ENCODE measurements at regions not wholly inside any gene's neighbourhood (a gene's known extent, or its start where the extent isn't known, plus 50 kb on each side); places are given as distances from the start of the nearest gene placed in this dataset.

DNA sequence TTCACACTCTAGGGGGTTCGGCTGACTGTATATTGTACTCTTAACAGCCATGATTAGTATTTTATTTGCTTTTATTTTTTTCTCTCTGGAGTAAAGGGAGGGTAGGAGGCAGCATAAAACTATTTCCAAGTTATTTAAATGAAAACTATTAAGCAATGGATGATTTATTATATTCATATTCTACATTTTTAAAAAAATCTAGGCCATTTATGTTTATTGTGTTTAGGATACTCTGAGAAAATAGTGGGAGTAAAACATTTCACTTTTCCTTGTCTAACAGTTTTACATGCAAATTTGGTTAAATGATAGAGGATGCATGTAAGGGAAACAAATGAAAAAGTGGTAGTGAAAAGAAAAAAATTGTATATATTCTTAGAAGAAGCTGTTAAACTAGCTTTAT is 276.3 kb downstream of the GAS1 start:
- Histone ChIP-seq H3K4me3 (replicated peaks in 1 of 3; ENCODE audit: insufficient read depth in 1 of 3, low read depth in 2 of 3, low read length in 3 of 3) (no peak overlapping the region), H3K4me1 (ENCODE audit: insufficient read depth, low read length) (no peaks in the 10 kb centered on the region), H4K20me1 (ENCODE audit: insufficient read depth, low read length) (no peaks in the 10 kb centered on the region), H3K27ac (ENCODE audit: extremely low read length, insufficient read depth, low read length) (no peak overlapping the region), H3K27me3 (ENCODE audit: control insufficient read depth in 1 of 2, insufficient read depth in 2 of 2, low read length in 2 of 2) (peaks cover 1 to 3% of the 10 kb centered on the region in 2 experiments; a peak in 2 of 5 replicates), H3K9me3 (ENCODE audit: low read length) (no peaks in the 10 kb centered on the region), H3K9ac (ENCODE audit: insufficient read depth, low read depth, low read length) (no peak overlapping the region), H3K4me2 (ENCODE audit: low read depth, low read length) (no peak overlapping the region), H3K36me3 (replicated peaks in 1 of 2; ENCODE audit: control insufficient read depth in 1 of 2, insufficient read depth in 2 of 2, low read length in 2 of 2) (no peaks in the 10 kb centered on the region), H2AFZ (ENCODE audit: low read length) (no peak overlapping the region), H3K79me2 (ENCODE audit: insufficient read depth, low read length) (no peaks in the 10 kb centered on the region)
- ChIA-PET CTCF (ENCODE audit: low intra/inter-chr PET ratio, low total read pairs) (no interaction called here), POLR2A (no interaction called here)
- intact Hi-C loops (cut with micrococcal nuclease; ENCODE audit: unreplicated experiment) = no loop called here
- in situ Hi-C loops (cut with HindIII; ENCODE audit: extremely low pct_ligation_motif_present, low pct_unique_long_range_greater_than_20kb) = no loop called here
- BruUV-seq (replicated peaks) = no TSS peak
- TF ChIP-seq, protein P1, sequence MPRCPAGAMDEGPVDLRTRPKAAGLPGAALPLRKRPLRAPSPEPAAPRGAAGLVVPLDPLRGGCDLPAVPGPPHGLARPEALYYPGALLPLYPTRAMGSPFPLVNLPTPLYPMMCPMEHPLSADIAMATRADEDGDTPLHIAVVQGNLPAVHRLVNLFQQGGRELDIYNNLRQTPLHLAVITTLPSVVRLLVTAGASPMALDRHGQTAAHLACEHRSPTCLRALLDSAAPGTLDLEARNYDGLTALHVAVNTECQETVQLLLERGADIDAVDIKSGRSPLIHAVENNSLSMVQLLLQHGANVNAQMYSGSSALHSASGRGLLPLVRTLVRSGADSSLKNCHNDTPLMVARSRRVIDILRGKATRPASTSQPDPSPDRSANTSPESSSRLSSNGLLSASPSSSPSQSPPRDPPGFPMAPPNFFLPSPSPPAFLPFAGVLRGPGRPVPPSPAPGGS (CRISPR knock-in tag; IDR thresholded peaks at IDR 0.05) = no peak
- TF ChIP-seq, protein P2, sequence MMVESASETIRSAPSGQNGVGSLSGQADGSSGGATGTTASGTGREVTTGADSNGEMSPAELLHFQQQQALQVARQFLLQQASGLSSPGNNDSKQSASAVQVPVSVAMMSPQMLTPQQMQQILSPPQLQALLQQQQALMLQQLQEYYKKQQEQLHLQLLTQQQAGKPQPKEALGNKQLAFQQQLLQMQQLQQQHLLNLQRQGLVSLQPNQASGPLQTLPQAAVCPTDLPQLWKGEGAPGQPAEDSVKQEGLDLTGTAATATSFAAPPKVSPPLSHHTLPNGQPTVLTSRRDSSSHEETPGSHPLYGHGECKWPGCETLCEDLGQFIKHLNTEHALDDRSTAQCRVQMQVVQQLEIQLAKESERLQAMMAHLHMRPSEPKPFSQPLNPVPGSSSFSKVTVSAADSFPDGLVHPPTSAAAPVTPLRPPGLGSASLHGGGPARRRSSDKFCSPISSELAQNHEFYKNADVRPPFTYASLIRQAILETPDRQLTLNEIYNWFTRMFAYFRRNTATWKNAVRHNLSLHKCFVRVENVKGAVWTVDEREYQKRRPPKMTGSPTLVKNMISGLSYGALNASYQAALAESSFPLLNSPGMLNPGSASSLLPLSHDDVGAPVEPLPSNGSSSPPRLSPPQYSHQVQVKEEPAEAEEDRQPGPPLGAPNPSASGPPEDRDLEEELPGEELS (CRISPR knock-in tag; IDR thresholded peaks at IDR 0.05) = no peak
- TF ChIP-seq PCBP1 (IDR thresholded peaks at IDR 0.05; ENCODE audit: borderline replicate concordance, low read depth, low read length) (no peak), NR1H2 (CRISPR knock-in tag; IDR thresholded peaks at IDR 0.05; ENCODE audit: borderline replicate concordance, low read depth) (no peak), KDM1A (CRISPR knock-in tag; IDR thresholded peaks at IDR 0.05) (no peak), ZNF839 (CRISPR knock-in tag; IDR thresholded peaks at IDR 0.05; ENCODE audit: borderline replicate concordance) (no peak), TOE1 (CRISPR knock-in tag; IDR thresholded peaks at IDR 0.05) (no peak), ZNF878 (CRISPR knock-in tag; IDR thresholded peaks at IDR 0.05) (no peak), SALL2 (CRISPR knock-in tag; IDR thresholded peaks at IDR 0.05) (no peak), MYNN (CRISPR knock-in tag; IDR thresholded peaks at IDR 0.05; ENCODE audit: low read depth) (no peak), GTF2F1 (IDR thresholded peaks at IDR 0.05; ENCODE audit: low read length) (no peak), SNAI1 (CRISPR knock-in tag; IDR thresholded peaks at IDR 0.05; ENCODE audit: borderline replicate concordance) (no peak), ZNF75D (CRISPR knock-in tag; IDR thresholded peaks at IDR 0.05; ENCODE audit: borderline replicate concordance) (no peak), TGIF2 (CRISPR knock-in tag; IDR thresholded peaks at IDR 0.05) (no peak)
- TF ChIP-seq, protein P3, sequence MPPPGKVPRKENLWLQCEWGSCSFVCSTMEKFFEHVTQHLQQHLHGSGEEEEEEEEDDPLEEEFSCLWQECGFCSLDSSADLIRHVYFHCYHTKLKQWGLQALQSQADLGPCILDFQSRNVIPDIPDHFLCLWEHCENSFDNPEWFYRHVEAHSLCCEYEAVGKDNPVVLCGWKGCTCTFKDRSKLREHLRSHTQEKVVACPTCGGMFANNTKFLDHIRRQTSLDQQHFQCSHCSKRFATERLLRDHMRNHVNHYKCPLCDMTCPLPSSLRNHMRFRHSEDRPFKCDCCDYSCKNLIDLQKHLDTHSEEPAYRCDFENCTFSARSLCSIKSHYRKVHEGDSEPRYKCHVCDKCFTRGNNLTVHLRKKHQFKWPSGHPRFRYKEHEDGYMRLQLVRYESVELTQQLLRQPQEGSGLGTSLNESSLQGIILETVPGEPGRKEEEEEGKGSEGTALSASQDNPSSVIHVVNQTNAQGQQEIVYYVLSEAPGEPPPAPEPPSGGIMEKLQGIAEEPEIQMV (CRISPR knock-in tag; IDR thresholded peaks at IDR 0.05; ENCODE audit: low read depth) = no peak
- TF ChIP-seq, protein P4, sequence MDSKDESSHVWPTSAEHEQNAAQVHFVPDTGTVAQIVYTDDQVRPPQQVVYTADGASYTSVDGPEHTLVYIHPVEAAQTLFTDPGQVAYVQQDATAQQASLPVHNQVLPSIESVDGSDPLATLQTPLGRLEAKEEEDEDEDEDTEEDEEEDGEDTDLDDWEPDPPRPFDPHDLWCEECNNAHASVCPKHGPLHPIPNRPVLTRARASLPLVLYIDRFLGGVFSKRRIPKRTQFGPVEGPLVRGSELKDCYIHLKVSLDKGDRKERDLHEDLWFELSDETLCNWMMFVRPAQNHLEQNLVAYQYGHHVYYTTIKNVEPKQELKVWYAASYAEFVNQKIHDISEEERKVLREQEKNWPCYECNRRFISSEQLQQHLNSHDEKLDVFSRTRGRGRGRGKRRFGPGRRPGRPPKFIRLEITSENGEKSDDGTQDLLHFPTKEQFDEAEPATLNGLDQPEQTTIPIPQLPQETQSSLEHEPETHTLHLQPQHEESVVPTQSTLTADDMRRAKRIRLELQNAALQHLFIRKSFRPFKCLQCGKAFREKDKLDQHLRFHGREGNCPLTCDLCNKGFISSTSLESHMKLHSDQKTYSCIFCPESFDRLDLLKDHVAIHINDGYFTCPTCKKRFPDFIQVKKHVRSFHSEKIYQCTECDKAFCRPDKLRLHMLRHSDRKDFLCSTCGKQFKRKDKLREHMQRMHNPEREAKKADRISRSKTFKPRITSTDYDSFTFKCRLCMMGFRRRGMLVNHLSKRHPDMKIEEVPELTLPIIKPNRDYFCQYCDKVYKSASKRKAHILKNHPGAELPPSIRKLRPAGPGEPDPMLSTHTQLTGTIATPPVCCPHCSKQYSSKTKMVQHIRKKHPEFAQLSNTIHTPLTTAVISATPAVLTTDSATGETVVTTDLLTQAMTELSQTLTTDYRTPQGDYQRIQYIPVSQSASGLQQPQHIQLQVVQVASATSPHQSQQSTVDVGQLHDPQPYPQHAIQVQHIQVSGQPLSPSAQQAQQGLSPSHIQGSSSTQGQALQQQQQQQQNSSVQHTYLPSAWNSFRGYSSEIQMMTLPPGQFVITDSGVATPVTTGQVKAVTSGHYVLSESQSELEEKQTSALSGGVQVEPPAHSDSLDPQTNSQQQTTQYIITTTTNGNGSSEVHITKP (CRISPR knock-in tag; IDR thresholded peaks at IDR 0.05; ENCODE audit: low read depth) = no peak
- ATAC-seq (no peak), FAIRE-seq (no peak), DNase-seq (ENCODE audit: low spot score) (no peak)
- 0% methylated on average over 1 of the region's 1 CpG for WGBS (ENCODE audit: low lambda C conversion rate)

All from HepG2 (cell line).